ENCODE measurements at regions not wholly inside any gene's neighbourhood (a gene's known extent, or its start where the extent isn't known, plus 50 kb on each side); places are given as distances from the start of the nearest gene placed in this dataset.

GRCh38 chr16:64313726-64314125 lies 808.1 kb downstream of the CDH11 start:
- no peak for TF ChIP-seq CTCF (IDR thresholded peaks at IDR 0.05; ENCODE audit: borderline replicate concordance, insufficient read depth, low read depth, low read length)
- no peak overlapping the region for H3K4me3 ChIP-seq (ENCODE audit: low read depth, low read length)

- no peak for TF ChIP-seq CTCF (IDR thresholded peaks at IDR 0.05; ENCODE audit: borderline replicate concordance, insufficient read depth, low read depth, low read length)
- no peak overlapping the region for H3K4me3 ChIP-seq (ENCODE audit: low read depth, low read length)
Observed at GRCh38 chr16:64312980-64313379, 808.9 kb downstream of the CDH11 start.

GRCh38 chr16:64312292-64312691 lies 809.6 kb downstream of the CDH11 start:
- H3K4me3 ChIP-seq (ENCODE audit: low read depth, low read length): no peak overlapping the region
- no peak for TF ChIP-seq CTCF (IDR thresholded peaks at IDR 0.05; ENCODE audit: borderline replicate concordance, insufficient read depth, low read depth, low read length)

- H3K4me3 ChIP-seq (ENCODE audit: low read depth, low read length): no peak overlapping the region
- TF ChIP-seq CTCF (IDR thresholded peaks at IDR 0.05; ENCODE audit: borderline replicate concordance, insufficient read depth, low read depth, low read length): no peak
Observed at GRCh38 chr16:64311241-64311640, 810.6 kb downstream of the CDH11 start.

- TF ChIP-seq CTCF (IDR thresholded peaks at IDR 0.05; ENCODE audit: borderline replicate concordance, insufficient read depth, low read depth, low read length): no peak
- no peak overlapping the region for H3K4me3 ChIP-seq (ENCODE audit: low read depth, low read length)
Observed at GRCh38 chr16:64309398-64310110, 812.3 kb downstream of the CDH11 start.

GRCh38 chr16:64308721-64309120 lies 813.1 kb downstream of the CDH11 start:
- TF ChIP-seq CTCF (IDR thresholded peaks at IDR 0.05; ENCODE audit: borderline replicate concordance, insufficient read depth, low read depth, low read length): no peak
- H3K4me3 ChIP-seq (ENCODE audit: low read depth, low read length): no peak overlapping the region

GRCh38 chr16:64307431-64307830 lies 814.4 kb downstream of the CDH11 start:
- H3K4me3 ChIP-seq (ENCODE audit: low read depth, low read length): no peak overlapping the region
- TF ChIP-seq CTCF (IDR thresholded peaks at IDR 0.05; ENCODE audit: borderline replicate concordance, insufficient read depth, low read depth, low read length): no peak

All from GM12875 (cell line).